ENCODE measurements at regions not wholly inside any gene's neighbourhood (a gene's known extent, or its start where the extent isn't known, plus 50 kb on each side); places are given as distances from the start of the nearest gene placed in this dataset.
"Not testable (repeated sequence)": the region's sequence is repeated elsewhere in the genome, so short reads cannot be mapped to it uniquely, and the experiment has no call there.

GRCh38 chr6:48638796-48639195 is 527.8 kb upstream of the PTCHD4 start:
- TF ChIP-seq, protein P1, sequence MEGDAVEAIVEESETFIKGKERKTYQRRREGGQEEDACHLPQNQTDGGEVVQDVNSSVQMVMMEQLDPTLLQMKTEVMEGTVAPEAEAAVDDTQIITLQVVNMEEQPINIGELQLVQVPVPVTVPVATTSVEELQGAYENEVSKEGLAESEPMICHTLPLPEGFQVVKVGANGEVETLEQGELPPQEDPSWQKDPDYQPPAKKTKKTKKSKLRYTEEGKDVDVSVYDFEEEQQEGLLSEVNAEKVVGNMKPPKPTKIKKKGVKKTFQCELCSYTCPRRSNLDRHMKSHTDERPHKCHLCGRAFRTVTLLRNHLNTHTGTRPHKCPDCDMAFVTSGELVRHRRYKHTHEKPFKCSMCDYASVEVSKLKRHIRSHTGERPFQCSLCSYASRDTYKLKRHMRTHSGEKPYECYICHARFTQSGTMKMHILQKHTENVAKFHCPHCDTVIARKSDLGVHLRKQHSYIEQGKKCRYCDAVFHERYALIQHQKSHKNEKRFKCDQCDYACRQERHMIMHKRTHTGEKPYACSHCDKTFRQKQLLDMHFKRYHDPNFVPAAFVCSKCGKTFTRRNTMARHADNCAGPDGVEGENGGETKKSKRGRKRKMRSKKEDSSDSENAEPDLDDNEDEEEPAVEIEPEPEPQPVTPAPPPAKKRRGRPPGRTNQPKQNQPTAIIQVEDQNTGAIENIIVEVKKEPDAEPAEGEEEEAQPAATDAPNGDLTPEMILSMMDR (IDR thresholded peaks at IDR 0.05 in 2 of 3, conservative IDR thresholded peaks at IDR 0.05 in 1 of 3; ENCODE audit: control insufficient read depth in 2 of 3, extremely low read depth in 1 of 3, insufficient read depth in 1 of 3, low read depth in 3 of 3, low read length in 3 of 3) = not testable (repeated sequence)
- not testable (repeated sequence) for TF ChIP-seq POLR2A (IDR thresholded peaks at IDR 0.05; ENCODE audit: low read depth, low read length); CHD2 (IDR thresholded peaks at IDR 0.05; ENCODE audit: borderline replicate concordance, low read depth, low read length); ESRRA (IDR thresholded peaks at IDR 0.05; ENCODE audit: low read length); MXI1 (IDR thresholded peaks at IDR 0.05; ENCODE audit: low read depth, low read length); SRF (IDR thresholded peaks at IDR 0.05; ENCODE audit: low read depth in 2 of 2, low read length in 2 of 2); ZNF384 (IDR thresholded peaks at IDR 0.05; ENCODE audit: borderline replicate concordance, low read depth, low read length); JUND (IDR thresholded peaks at IDR 0.05; ENCODE audit: low read depth, low read length); CREB1 (IDR thresholded peaks at IDR 0.05; ENCODE audit: low read depth); EZH2 (IDR thresholded peaks at IDR 0.05; ENCODE audit: borderline replicate concordance, control insufficient read depth, low read depth, low read length); SUZ12 (IDR thresholded peaks at IDR 0.05; ENCODE audit: unreplicated experiment); GABPA (IDR thresholded peaks at IDR 0.05; ENCODE audit: low read depth)

All from GM12878 (cell line).